Endothelial cell of umbilical vein (primary cell): ENCODE measurements at regions not wholly inside any gene's neighbourhood (a gene's known extent, or its start where the extent isn't known, plus 50 kb on each side); places are given as distances from the start of the nearest gene placed in this dataset.

Source experiments
- BruUV-seq: library from RNA; stranded (reverse); fragments of 400-500 nt; replicated peaks from 2 replicates; lab custom pipeline; 2021; lab: Mats Ljungman, UMichigan
- CTCF ChIA-PET: fragments of 300-600, 350-600 bp; sonication (Branson Sonifier 250); formaldehyde crosslinking; loops from one replicate; lab custom pipeline; 2021; ENCODE audit warnings: antibody characterized with exemption, inconsistent platforms; lab: Charles Lee
- POLR2A ChIA-PET: fragments of 300-600, 350-600 bp; sonication (Branson Sonifier 250); formaldehyde crosslinking; loops from one replicate; lab custom pipeline; 2021; ENCODE audit warnings: antibody characterized with exemption, inconsistent platforms; lab: Charles Lee
- DNase-seq: peaks from one replicate; pipeline ENCODE4 v3.0.0-alpha.2; 2011; ENCODE audit warnings: low read depth, low spot score
- FAIRE-seq: peaks from 2 replicates; lab custom pipeline; 2011; peaks lifted over from hg19 to GRCh38; lab: Jason Lieb, UNC
- H2AFZ ChIP-seq: 2 replicates; pipeline ENCODE4 v1.6.0; 2012; ENCODE audit warnings: low read depth, low read length, control low read depth, inconsistent platforms
- H3K27ac ChIP-seq: 2 replicates; pipeline ENCODE4 v1.5.1; 2011; ENCODE audit warnings: low read depth, mild to moderate bottlenecking, control low read depth, low read length, moderate library complexity; ENCODE audit not compliant: insufficient read depth
- H3K27me3 ChIP-seq, 2 experiments: 2 replicates each; pipeline versions ENCODE4 v1.6.0 to v1.6.1; 2011; ENCODE audit warnings: low read length in 2 of 2, mixed read lengths in 1 of 2; ENCODE audit not compliant: control insufficient read depth in 2 of 2, insufficient read depth in 2 of 2
- H3K36me3 ChIP-seq, 2 experiments: 2 replicates in 1 of 2; 3 replicates in 1 of 2; pipeline ENCODE4 v1.5.1; 2011; ENCODE audit warnings: low read length in 2 of 2, mild to moderate bottlenecking in 1 of 2, moderate library complexity in 1 of 2; ENCODE audit not compliant: control insufficient read depth in 2 of 2, insufficient read depth in 2 of 2; ENCODE audit errors: extremely low read depth in 1 of 2
- H3K4me1 ChIP-seq: 3 replicates; pipeline ENCODE4 v1.5.1; 2011; ENCODE audit warnings: mild to moderate bottlenecking, low read length; ENCODE audit not compliant: control insufficient read depth, insufficient read depth; ENCODE audit errors: extremely low read depth
- H3K4me2 ChIP-seq: 2 replicates; pipeline ENCODE4 v1.6.1; 2011; ENCODE audit warnings: low read length, control low read depth, mixed read lengths; ENCODE audit not compliant: insufficient read depth
- H3K4me3 ChIP-seq, 3 experiments: fragments of 200-600 bp in 1 of 3; sonication (generic), shearing (Covaris generic) in 1 of 3; replicated peaks in 1 of 3; 2 replicates each; pipeline ENCODE4 v1.5.1; 2011 to 2016; ENCODE audit warnings: control low read depth in 3 of 3, low read length in 3 of 3, mild to moderate bottlenecking in 2 of 3, inconsistent platforms in 1 of 3, low read depth in 1 of 3, moderate library complexity in 1 of 3; ENCODE audit not compliant: insufficient read depth in 1 of 3
- H3K79me2 ChIP-seq: 2 replicates; pipeline ENCODE4 v1.6.0; 2012; ENCODE audit warnings: low read length, inconsistent platforms; ENCODE audit not compliant: control insufficient read depth, insufficient read depth
- H3K9ac ChIP-seq: replicated peaks from 2 replicates; pipeline ENCODE3; 2011; ENCODE audit warnings: low read length, control low read depth; ENCODE audit not compliant: insufficient read depth; ENCODE audit errors: extremely low read depth
- H3K9me1 ChIP-seq: replicated peaks from 3 replicates; pipeline ENCODE4 v1.6.0; 2011; ENCODE audit warnings: mild to moderate bottlenecking, low read length; ENCODE audit not compliant: control insufficient read depth, insufficient read depth; ENCODE audit errors: extremely low read depth
- H3K9me3 ChIP-seq: replicated peaks from 2 replicates; pipeline ENCODE4 v1.5.1; 2012; ENCODE audit warnings: low read length, inconsistent platforms; ENCODE audit not compliant: control insufficient read depth, insufficient read depth
- H4K20me1 ChIP-seq: replicated peaks from 2 replicates; pipeline ENCODE3; 2011; ENCODE audit warnings: mild to moderate bottlenecking, low read length; ENCODE audit not compliant: control insufficient read depth, insufficient read depth; ENCODE audit errors: extremely low read depth
- CTCF ChIP-seq, 2 donors: IDR thresholded peaks; 1 replicate in 1 of 2; 2 replicates in 1 of 2; pipeline ENCODE4 v1.5.1; 2011; ENCODE audit warnings: low read length in 2 of 2, mild to moderate bottlenecking in 2 of 2, moderate library complexity in 2 of 2, control low read depth in 1 of 2, inconsistent platforms in 1 of 2, low read depth in 1 of 2; ENCODE audit not compliant: insufficient read depth in 1 of 2; ENCODE audit errors: extremely low read depth in 1 of 2
- EZH2 ChIP-seq: IDR thresholded peaks from 2 replicates; pipeline ENCODE4 v1.6.1; 2012; ENCODE audit warnings: borderline replicate concordance, low read depth, mild to moderate bottlenecking, moderate library complexity, low read length, inconsistent platforms; ENCODE audit not compliant: severe bottlenecking
- FOS ChIP-seq: IDR thresholded peaks from 2 replicates; pipeline ENCODE4 v1.6.1; 2011; ENCODE audit warnings: mild to moderate bottlenecking, low read length, moderate library complexity, borderline replicate concordance; ENCODE audit not compliant: insufficient read depth
- GATA2 ChIP-seq: IDR thresholded peaks from 2 replicates; pipeline ENCODE4 v1.7.0; 2011; ENCODE audit warnings: low read depth, mild to moderate bottlenecking, moderate library complexity, mixed read lengths, low read length; ENCODE audit not compliant: insufficient read length, insufficient read depth
- JUN ChIP-seq: IDR thresholded peaks from 2 replicates; pipeline ENCODE4 v1.6.1; 2011; ENCODE audit warnings: borderline replicate concordance, low read depth; ENCODE audit not compliant: insufficient read length, insufficient read depth
- MYC ChIP-seq: IDR thresholded peaks from one replicate; pipeline ENCODE4 v1.6.1; 2011; ENCODE audit warnings: mild to moderate bottlenecking, low read depth, low read length
- POLR2A ChIP-seq: IDR thresholded peaks from 2 replicates; pipeline ENCODE4 v1.6.1; 2012; ENCODE audit warnings: low read depth, mild to moderate bottlenecking, control low read depth, low read length
- POLR2AphosphoS5 ChIP-seq: IDR thresholded peaks from 2 replicates; pipeline ENCODE4 v1.6.1; 2012; ENCODE audit warnings: low read depth, mild to moderate bottlenecking, control low read depth, low read length, moderate library complexity; ENCODE audit not compliant: insufficient read depth
- dilution Hi-C: fragments of 300-500 bp; cut with MboI; formaldehyde crosslinking; loops from one replicate; pipeline ENCODE4 v1.15.0; 2019; ENCODE audit warnings: low sequenced_read_pairs; ENCODE audit not compliant: extremely low pct_ligation_motif_present
- intact Hi-C: fragments of 100-400 bp; cut with micrococcal nuclease; formaldehyde crosslinking; loops from one replicate; pipeline ENCODE4 v1.10.0; 2022
- TF ChIP-seq, protein P1 (sequence below): IDR thresholded peaks from 2 replicates; pipeline ENCODE4 v1.6.1; 2011; ENCODE audit not compliant: insufficient read depth, insufficient read length

DNA sequence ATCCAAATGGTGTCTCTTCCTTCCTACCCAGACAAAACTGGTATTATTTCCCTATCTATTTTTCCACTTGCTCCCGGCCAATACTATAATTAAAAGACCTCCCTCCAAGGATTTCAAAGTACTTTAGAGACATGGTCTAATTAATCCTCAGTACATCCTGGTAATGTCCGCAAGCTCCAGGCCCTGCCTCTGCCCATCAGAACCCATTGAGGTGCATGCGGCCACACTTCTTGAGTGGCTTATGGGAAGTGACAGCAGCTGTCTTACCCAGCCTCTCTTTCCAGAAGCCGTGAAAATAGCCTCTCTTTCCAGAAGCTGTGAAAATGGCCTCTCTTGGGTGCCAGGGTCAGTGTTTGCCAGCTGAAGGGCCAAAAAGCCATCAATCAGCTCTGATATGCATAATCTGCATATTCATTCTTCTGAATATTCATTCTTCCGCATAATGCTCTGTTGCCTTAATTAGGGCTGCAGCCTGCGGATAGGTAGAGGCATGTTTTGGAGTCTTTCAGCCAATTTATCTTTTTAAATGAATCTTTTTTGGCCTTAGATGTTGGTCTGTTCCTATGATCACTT, 148.4 kb upstream of the TMTC4 start:
- Histone ChIP-seq H3K9me1 (no peaks in the 10 kb centered on the region), H3K9me3 (no peaks in the 10 kb centered on the region), H3K4me1 (no peaks in the 10 kb centered on the region), H3K4me2 (no peak overlapping the region), H3K79me2 (no peaks in the 10 kb centered on the region), H3K9ac (no peak overlapping the region), H3K4me3 (no peak overlapping the region), H3K27ac (no peak overlapping the region), H3K36me3 (no peaks in the 10 kb centered on the region), H2AFZ (no peak overlapping the region), H4K20me1 (no peaks in the 10 kb centered on the region), H3K27me3 (no peaks in the 10 kb centered on the region)
- TF ChIP-seq MYC (no peak), EZH2 (no peak), GATA2 (no peak), POLR2A (no peak), FOS (no peak), JUN (no peak), CTCF (IDR thresholded peaks at IDR 0.05; ENCODE audit: extremely low read depth in 1 of 2, insufficient read depth in 1 of 2, low read depth in 1 of 2, low read length in 2 of 2) (no peak), POLR2AphosphoS5 (no peak)
- TF ChIP-seq, protein P1, sequence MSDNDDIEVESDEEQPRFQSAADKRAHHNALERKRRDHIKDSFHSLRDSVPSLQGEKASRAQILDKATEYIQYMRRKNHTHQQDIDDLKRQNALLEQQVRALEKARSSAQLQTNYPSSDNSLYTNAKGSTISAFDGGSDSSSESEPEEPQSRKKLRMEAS, result no peak
- no TSS peak for BruUV-seq
- FAIRE-seq (no peak), DNase-seq (no peak)
- intact Hi-C loops, result no loop called here
- ChIA-PET POLR2A (no interaction called here), CTCF (no interaction called here)
- dilution Hi-C loops, result no loop called here
